ENCODE measurements at regions not wholly inside any gene's neighbourhood (a gene's known extent, or its start where the extent isn't known, plus 50 kb on each side); places are given as distances from the start of the nearest gene placed in this dataset.

DNA sequence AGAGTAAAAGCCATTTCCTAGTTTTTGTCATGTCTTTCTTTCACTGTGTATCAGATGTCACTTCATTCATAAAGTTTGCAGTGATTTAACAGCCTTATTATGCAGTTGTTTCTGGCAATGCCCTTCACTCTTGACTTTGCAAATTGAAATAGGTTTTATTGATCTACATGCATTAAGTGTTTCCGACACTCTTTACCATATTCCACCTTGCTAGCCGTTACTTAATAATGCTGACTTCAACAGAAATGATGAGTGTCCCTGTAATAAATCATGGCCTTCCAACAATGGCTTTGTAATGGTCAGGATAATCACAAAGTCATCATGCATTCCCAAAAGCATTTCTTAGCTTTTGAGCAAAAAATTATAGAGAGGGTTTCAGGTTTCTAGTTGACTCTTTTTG lies 236.8 kb upstream of the FMN2 start:
- WGBS (ENCODE audit: insufficient coverage): no CpG with 5 or more reads among the region's 2 CpGs
- H3K9me3 ChIP-seq (replicated peaks; ENCODE audit: control insufficient read depth, low read depth, low read length): no peaks in the 10 kb centered on the region
- H3K36me3 ChIP-seq (ENCODE audit: control insufficient read depth, insufficient read depth, low read length): no peaks in the 10 kb centered on the region
- H3K4me3 ChIP-seq (ENCODE audit: low read length): no peak overlapping the region
- no peaks in the 10 kb centered on the region for H3K27me3 ChIP-seq (ENCODE audit: control insufficient read depth, insufficient read depth, low read length)
- H3K4me1 ChIP-seq (ENCODE audit: control insufficient read depth, insufficient read depth, low read length): no peaks in the 10 kb centered on the region
- no peak for DNase-seq
- no peak overlapping the region for H3K27ac ChIP-seq (ENCODE audit: low read length)

DNA sequence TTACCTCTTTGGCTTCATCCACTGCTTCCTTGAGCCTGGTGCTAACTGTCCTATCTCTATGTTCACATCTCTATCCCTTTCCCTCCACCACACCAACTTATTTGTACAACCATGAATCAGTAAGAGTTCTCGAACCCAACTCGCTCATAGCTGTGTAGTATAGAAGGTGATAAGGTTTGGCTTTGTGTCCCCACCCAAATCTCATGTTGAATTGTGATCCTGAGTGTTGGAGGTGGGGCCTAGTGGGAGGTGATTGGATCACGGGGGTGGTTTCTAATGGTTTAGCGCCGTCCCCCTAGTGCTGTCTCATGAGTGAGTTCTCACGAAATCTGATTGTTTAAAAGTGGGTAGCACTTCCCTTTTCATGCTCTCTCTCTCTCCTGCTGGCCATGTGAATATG lies 235.6 kb upstream of the FMN2 start:
- 100% methylated on average over 1 of the region's 6 CpGs for WGBS (ENCODE audit: insufficient coverage)
- no peak for DNase-seq
- H3K27ac ChIP-seq (ENCODE audit: low read length): no peak overlapping the region

DNA sequence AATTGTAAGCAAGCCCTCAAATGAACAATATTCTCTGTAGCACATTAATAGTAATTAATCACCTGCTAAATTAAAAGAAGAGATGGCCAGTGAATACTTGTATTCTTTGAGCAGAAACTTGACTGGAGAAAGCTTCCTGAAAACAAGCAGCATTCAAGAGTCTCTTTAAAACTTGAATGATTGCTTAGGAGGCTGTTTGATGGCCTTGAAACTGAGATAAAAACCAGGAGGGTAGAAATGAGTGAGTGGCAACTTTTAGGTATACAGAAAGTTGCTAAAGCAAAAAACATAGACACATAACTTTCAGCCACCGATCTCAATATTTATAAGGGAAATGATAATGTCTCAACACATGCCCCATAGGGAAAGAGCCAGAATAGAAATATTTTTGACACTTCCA lies 234.8 kb upstream of the FMN2 start:
- no peak for DNase-seq
- Histone ChIP-seq H3K27me3 (ENCODE audit: control insufficient read depth, insufficient read depth, low read length) (no peaks in the 10 kb centered on the region), H3K27ac (ENCODE audit: low read length) (no peak overlapping the region), H3K36me3 (ENCODE audit: control insufficient read depth, insufficient read depth, low read length) (no peaks in the 10 kb centered on the region), H3K4me1 (ENCODE audit: control insufficient read depth, insufficient read depth, low read length) (no peaks in the 10 kb centered on the region), H3K9me3 (replicated peaks; ENCODE audit: control insufficient read depth, low read depth, low read length) (no peaks in the 10 kb centered on the region), H3K4me3 (ENCODE audit: low read length) (no peak overlapping the region)
- no CpG with 5 or more reads among the region's 1 CpG for WGBS (ENCODE audit: insufficient coverage)

More for the DNA sequence above, 235.6 kb upstream of the FMN2 start:
- no peaks in the 10 kb centered on the region for H3K9me3 ChIP-seq (replicated peaks; ENCODE audit: control insufficient read depth, low read depth, low read length)
- no peaks in the 10 kb centered on the region for H3K4me1 ChIP-seq (ENCODE audit: control insufficient read depth, insufficient read depth, low read length)
- no peaks in the 10 kb centered on the region for H3K27me3 ChIP-seq (ENCODE audit: control insufficient read depth, insufficient read depth, low read length)
- no peaks in the 10 kb centered on the region for H3K36me3 ChIP-seq (ENCODE audit: control insufficient read depth, insufficient read depth, low read length)
- H3K4me3 ChIP-seq (ENCODE audit: low read length): no peak overlapping the region

GRCh38 chr1:239858057-239858456 lies 233.6 kb upstream of the FMN2 start:
- WGBS (ENCODE audit: insufficient coverage): no CpG with 5 or more reads among the region's 4 CpGs
- DNase-seq: no peak
- H3K27me3 ChIP-seq (ENCODE audit: control insufficient read depth, insufficient read depth, low read length): no peaks in the 10 kb centered on the region

GRCh38 chr1:239858529-239858928 lies 233.2 kb upstream of the FMN2 start:
- Histone ChIP-seq H3K27me3 (ENCODE audit: control insufficient read depth, insufficient read depth, low read length) (no peaks in the 10 kb centered on the region), H3K4me3 (ENCODE audit: low read length) (no peak overlapping the region), H3K36me3 (ENCODE audit: control insufficient read depth, insufficient read depth, low read length) (no peaks in the 10 kb centered on the region), H3K27ac (ENCODE audit: low read length) (no peak overlapping the region), H3K9me3 (replicated peaks; ENCODE audit: control insufficient read depth, low read depth, low read length) (no peaks in the 10 kb centered on the region), H3K4me1 (ENCODE audit: control insufficient read depth, insufficient read depth, low read length) (no peaks in the 10 kb centered on the region)
- no peak for DNase-seq
- WGBS (ENCODE audit: insufficient coverage): no CpG with 5 or more reads among the region's 5 CpGs

More at GRCh38 chr1:239858057-239858456, 233.6 kb upstream of the FMN2 start:
- Histone ChIP-seq H3K27ac (ENCODE audit: low read length) (no peak overlapping the region), H3K4me3 (ENCODE audit: low read length) (no peak overlapping the region), H3K4me1 (ENCODE audit: control insufficient read depth, insufficient read depth, low read length) (no peaks in the 10 kb centered on the region), H3K9me3 (replicated peaks; ENCODE audit: control insufficient read depth, low read depth, low read length) (no peaks in the 10 kb centered on the region), H3K36me3 (ENCODE audit: control insufficient read depth, insufficient read depth, low read length) (no peaks in the 10 kb centered on the region)

DNA sequence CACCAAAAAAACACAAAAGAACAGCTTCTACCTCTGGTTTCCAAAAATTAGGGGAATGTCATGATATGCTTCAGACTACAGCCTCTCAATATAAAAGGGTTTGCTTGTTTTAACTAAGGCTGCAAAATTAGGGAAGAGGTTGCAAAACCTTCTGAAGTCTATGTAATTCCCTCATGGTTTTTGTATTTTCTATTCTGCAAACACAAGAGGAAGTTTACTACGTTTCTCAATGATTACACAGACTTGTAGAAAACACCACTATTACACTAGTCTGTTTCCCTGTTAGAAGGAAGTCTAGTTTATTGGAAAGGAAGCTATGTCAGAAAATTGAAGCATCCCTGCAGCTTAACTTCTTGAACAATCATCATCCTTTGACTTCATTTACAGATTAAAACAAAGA lies 229.7 kb upstream of the FMN2 start:
- no peaks in the 10 kb centered on the region for H3K4me1 ChIP-seq (ENCODE audit: control insufficient read depth, insufficient read depth, low read length)
- no peaks in the 10 kb centered on the region for H3K9me3 ChIP-seq (replicated peaks; ENCODE audit: control insufficient read depth, low read depth, low read length)
- no peaks in the 10 kb centered on the region for H3K36me3 ChIP-seq (ENCODE audit: control insufficient read depth, insufficient read depth, low read length)
- H3K27ac ChIP-seq (ENCODE audit: low read length): no peak overlapping the region
- WGBS (ENCODE audit: insufficient coverage): no CpG with 5 or more reads among the region's 1 CpG
- H3K27me3 ChIP-seq (ENCODE audit: control insufficient read depth, insufficient read depth, low read length): no peaks in the 10 kb centered on the region
- H3K4me3 ChIP-seq (ENCODE audit: low read length): no peak overlapping the region
- peak; percentile 19 for DNase-seq

- DNase-seq: no peak
- no peak overlapping the region for H3K4me3 ChIP-seq (ENCODE audit: low read length)
- H3K36me3 ChIP-seq (ENCODE audit: control insufficient read depth, insufficient read depth, low read length): no peaks in the 10 kb centered on the region
- no peak overlapping the region for H3K27ac ChIP-seq (ENCODE audit: low read length)
- no peaks in the 10 kb centered on the region for H3K9me3 ChIP-seq (replicated peaks; ENCODE audit: control insufficient read depth, low read depth, low read length)
- WGBS (ENCODE audit: insufficient coverage): 87% methylated on average over 9 of the region's 13 CpGs
- H3K27me3 ChIP-seq (ENCODE audit: control insufficient read depth, insufficient read depth, low read length): no peaks in the 10 kb centered on the region
- peaks cover 2% of the 10 kb centered on the region for H3K4me1 ChIP-seq (ENCODE audit: control insufficient read depth, insufficient read depth, low read length)
Observed at GRCh38 chr1:239868058-239868832, 223.4 kb upstream of the FMN2 start.

- WGBS (ENCODE audit: insufficient coverage): 82% methylated on average over 1 of the region's 6 CpGs
- DNase-seq: no peak
- no peaks in the 10 kb centered on the region for H3K36me3 ChIP-seq (ENCODE audit: control insufficient read depth, insufficient read depth, low read length)
- no peaks in the 10 kb centered on the region for H3K9me3 ChIP-seq (replicated peaks; ENCODE audit: control insufficient read depth, low read depth, low read length)
- no peak overlapping the region for H3K4me3 ChIP-seq (ENCODE audit: low read length)
- H3K27me3 ChIP-seq (ENCODE audit: control insufficient read depth, insufficient read depth, low read length): no peaks in the 10 kb centered on the region
- H3K4me1 ChIP-seq (ENCODE audit: control insufficient read depth, insufficient read depth, low read length): peaks cover 2% of the 10 kb centered on the region
- no peak overlapping the region for H3K27ac ChIP-seq (ENCODE audit: low read length)
Observed at GRCh38 chr1:239870194-239870593, 221.5 kb upstream of the FMN2 start.

- Histone ChIP-seq H3K4me1 (ENCODE audit: control insufficient read depth, insufficient read depth, low read length) (peaks cover 2% of the 10 kb centered on the region), H3K27me3 (ENCODE audit: control insufficient read depth, insufficient read depth, low read length) (no peaks in the 10 kb centered on the region), H3K9me3 (replicated peaks; ENCODE audit: control insufficient read depth, low read depth, low read length) (no peaks in the 10 kb centered on the region), H3K4me3 (ENCODE audit: low read length) (no peak overlapping the region), H3K36me3 (ENCODE audit: control insufficient read depth, insufficient read depth, low read length) (no peaks in the 10 kb centered on the region), H3K27ac (ENCODE audit: low read length) (no peak overlapping the region)
- no CpG with 5 or more reads among the region's 2 CpGs for WGBS (ENCODE audit: insufficient coverage)
- DNase-seq: peak; percentile 88
Observed at GRCh38 chr1:239872626-239873025, 219.1 kb upstream of the FMN2 start.

DNA sequence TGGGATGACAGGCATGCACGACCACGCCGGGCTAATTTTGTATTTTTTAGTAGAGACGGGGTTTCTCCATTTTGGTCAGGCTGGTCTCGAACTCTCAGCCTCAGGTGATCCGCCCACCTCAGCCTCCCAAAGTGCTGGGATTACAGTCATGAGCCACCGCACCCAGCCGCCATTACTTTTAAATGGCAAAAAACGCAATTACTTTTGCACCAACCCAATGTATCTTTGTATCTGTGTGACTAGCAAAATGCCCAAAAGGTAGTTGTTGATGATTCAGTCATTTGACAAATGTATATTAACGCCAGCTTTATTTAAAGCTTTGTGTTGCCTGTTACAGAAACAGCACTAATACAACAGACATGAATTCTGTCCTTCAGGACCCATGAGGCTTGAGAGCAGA lies 216.9 kb upstream of the FMN2 start:
- no peak overlapping the region for H3K4me3 ChIP-seq (ENCODE audit: low read length)
- no peaks in the 10 kb centered on the region for H3K27me3 ChIP-seq (ENCODE audit: control insufficient read depth, insufficient read depth, low read length)
- no peaks in the 10 kb centered on the region for H3K36me3 ChIP-seq (ENCODE audit: control insufficient read depth, insufficient read depth, low read length)
- WGBS (ENCODE audit: insufficient coverage): 100% methylated on average over 5 of the region's 10 CpGs
- H3K27ac ChIP-seq (ENCODE audit: low read length): no peak overlapping the region
- no peak for DNase-seq
- H3K4me1 ChIP-seq (ENCODE audit: control insufficient read depth, insufficient read depth, low read length): peaks cover 6% of the 10 kb centered on the region
- no peaks in the 10 kb centered on the region for H3K9me3 ChIP-seq (replicated peaks; ENCODE audit: control insufficient read depth, low read depth, low read length)
